ENCODE measurements at regions not wholly inside any gene's neighbourhood (a gene's known extent, or its start where the extent isn't known, plus 50 kb on each side); places are given as distances from the start of the nearest gene placed in this dataset.
"Not testable (repeated sequence)": the region's sequence is repeated elsewhere in the genome, so short reads cannot be mapped to it uniquely, and the experiment has no call there.

GRCh38 chr11:121869478-121869877, 246.5 kb downstream of the BLID start:
- no peak for DNase-seq

GRCh38 chr11:121866754-121867153, 249.3 kb downstream of the BLID start:
- no peak for DNase-seq

GRCh38 chr11:121864660-121865059, 251.4 kb downstream of the BLID start:
- no peak for DNase-seq

GRCh38 chr11:121863126-121863525, 252.9 kb downstream of the BLID start:
- DNase-seq = no peak

GRCh38 chr11:121855138-121855537, 260.9 kb downstream of the BLID start:
- DNase-seq = not testable (repeated sequence)

- no peak for DNase-seq
Measured at GRCh38 chr11:121844016-121844415, 272.0 kb downstream of the BLID start.

- DNase-seq = no peak
Measured at GRCh38 chr11:121842192-121842585, 273.8 kb downstream of the BLID start.

GRCh38 chr11:121841487-121842191, 274.4 kb downstream of the BLID start:
- no peak for DNase-seq

- DNase-seq = no peak
Measured at GRCh38 chr11:121839781-121840180, 276.2 kb downstream of the BLID start.

- DNase-seq = no peak
Measured at GRCh38 chr11:121838571-121838970, 277.4 kb downstream of the BLID start.

GRCh38 chr11:121833970-121834369, 282.0 kb downstream of the BLID start:
- no peak for DNase-seq

- DNase-seq = peak; percentile 15
Measured at GRCh38 chr11:121829159-121829643, 286.8 kb downstream of the BLID start.

GRCh38 chr11:121814962-121815361, 301.1 kb downstream of the BLID start:
- no peak for DNase-seq

- no peak for DNase-seq
Measured at GRCh38 chr11:121814296-121814695, 301.7 kb downstream of the BLID start.

- DNase-seq = no peak
Measured at GRCh38 chr11:121810291-121810690, 305.7 kb downstream of the BLID start.

GRCh38 chr11:121808096-121808495, 307.9 kb downstream of the BLID start:
- DNase-seq = no peak

- no peak for DNase-seq
Measured at GRCh38 chr11:121807051-121807450, 309.0 kb downstream of the BLID start.

GRCh38 chr11:121802542-121802941, 313.5 kb downstream of the BLID start:
- peak; percentile 76 for DNase-seq

- DNase-seq = no peak
Measured at GRCh38 chr11:121801781-121802180, 314.2 kb downstream of the BLID start.

GRCh38 chr11:121801394-121801748, 314.6 kb downstream of the BLID start:
- no peak for DNase-seq

GRCh38 chr11:121800731-121801393, 315.2 kb downstream of the BLID start:
- DNase-seq = peak; percentile 55

- DNase-seq = no peak
Measured at GRCh38 chr11:121800240-121800639, 315.8 kb downstream of the BLID start.

- DNase-seq = no peak
Measured at GRCh38 chr11:121797496-121797895, 318.5 kb downstream of the BLID start.

- DNase-seq = no peak
Measured at GRCh38 chr11:121795174-121795573, 320.8 kb downstream of the BLID start.
